HT1080 (cell line): ENCODE measurements at regions not wholly inside any gene's neighbourhood (a gene's known extent, or its start where the extent isn't known, plus 50 kb on each side); places are given as distances from the start of the nearest gene placed in this dataset. TPM values are rescaled to one million over a fixed set of nuclear protein-coding genes. Genes with fewer than 3 reads are reported as not detected.
"Not testable (repeated sequence)": the region's sequence is repeated elsewhere in the genome, so short reads cannot be mapped to it uniquely, and the experiment has no call there.

Experiments
- DNase-seq: peaks from one replicate; pipeline ENCODE4 v3.0.0-alpha.2; 2015; ENCODE audit warnings: low read depth
- small RNA-seq: library from RNA; depleted of rRNA; stranded (forward); fragments of <200 nt; gene quantifications from one replicate; pipeline ENCODE3, GENCODE V24; 2014

- DNase-seq = no peak
Observed at GRCh38 chr10:113488186-113488585, 64.7 kb upstream of the HABP2 start.

- not testable (repeated sequence) for DNase-seq
Observed at GRCh38 chr10:113489522-113489921, 63.3 kb upstream of the HABP2 start.

DNA sequence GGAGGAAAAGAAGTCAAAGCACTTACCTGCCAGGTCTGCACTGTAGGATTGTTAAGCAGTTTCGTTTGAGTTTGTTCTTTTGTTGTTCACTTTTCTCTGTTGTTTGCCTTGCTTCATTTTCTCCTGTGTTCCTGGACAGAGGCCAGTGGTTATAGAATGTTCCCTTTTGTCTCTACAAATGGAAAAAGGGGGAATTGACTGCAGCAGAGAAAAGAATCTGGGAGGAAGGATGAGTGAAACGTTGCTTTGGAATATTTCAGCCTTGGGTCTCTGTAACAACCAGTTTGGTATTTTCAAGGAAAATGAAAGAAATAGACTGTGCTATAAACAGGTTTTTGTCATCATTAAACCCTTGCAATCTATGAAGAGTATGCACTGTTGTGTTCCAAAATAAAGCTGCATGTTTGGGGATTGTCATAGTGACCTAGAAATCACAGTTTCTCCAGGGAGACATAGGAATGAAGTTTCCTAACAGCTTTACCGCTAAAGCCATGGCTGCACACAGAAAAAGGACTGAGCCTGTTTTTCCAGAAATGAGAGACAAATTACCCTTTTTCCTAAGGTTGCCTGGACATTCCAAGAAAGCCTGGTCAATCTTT, 60.8 kb upstream of the HABP2 start:
- no peak for DNase-seq

GRCh38 chr10:113493195-113493594, 59.7 kb upstream of the HABP2 start:
- no peak for DNase-seq

DNA sequence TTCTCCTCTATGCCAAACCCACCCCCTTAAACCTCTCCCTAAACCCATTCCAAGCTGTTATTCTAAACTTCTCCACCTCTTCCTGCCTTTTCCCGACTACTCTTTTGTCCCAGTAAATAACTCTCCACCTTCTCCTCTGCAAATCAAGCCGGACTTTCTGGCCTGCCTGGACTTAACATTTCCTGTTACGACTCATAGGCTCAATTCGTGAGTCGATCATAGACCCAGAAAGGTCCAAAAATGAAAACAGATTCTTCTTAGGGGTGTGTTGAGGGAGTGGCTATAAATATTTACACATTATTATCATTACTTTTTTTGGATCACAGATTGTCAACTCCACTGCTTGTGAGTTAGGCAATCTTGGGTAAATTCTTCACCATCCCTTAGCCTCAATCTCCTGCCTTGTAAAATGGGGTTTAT, 59.0 kb upstream of the HABP2 start:
- DNase-seq = no peak

DNA sequence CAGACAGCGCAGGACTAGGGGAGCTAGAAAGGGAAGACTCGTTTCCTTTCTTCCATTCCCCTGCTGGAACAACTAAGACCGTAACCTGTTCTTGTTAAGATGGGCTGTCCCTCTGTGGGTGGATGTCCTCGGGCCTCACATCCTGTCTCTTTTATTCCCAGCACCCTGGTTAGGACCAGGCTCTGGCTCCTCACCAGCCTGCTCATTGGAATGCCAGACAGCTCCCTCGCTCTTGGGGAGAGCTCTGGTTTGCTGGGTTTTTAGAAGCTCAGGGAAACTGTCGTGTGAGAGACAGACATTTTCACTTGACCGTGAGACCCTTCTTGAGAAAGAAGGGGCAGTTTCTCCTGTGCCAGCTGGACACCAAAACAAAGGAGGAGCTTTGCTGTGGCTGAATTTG, 58.1 kb upstream of the HABP2 start:
- DNase-seq = no peak

GRCh38 chr10:113495553-113495952, 57.3 kb upstream of the HABP2 start:
- no peak for DNase-seq

DNA sequence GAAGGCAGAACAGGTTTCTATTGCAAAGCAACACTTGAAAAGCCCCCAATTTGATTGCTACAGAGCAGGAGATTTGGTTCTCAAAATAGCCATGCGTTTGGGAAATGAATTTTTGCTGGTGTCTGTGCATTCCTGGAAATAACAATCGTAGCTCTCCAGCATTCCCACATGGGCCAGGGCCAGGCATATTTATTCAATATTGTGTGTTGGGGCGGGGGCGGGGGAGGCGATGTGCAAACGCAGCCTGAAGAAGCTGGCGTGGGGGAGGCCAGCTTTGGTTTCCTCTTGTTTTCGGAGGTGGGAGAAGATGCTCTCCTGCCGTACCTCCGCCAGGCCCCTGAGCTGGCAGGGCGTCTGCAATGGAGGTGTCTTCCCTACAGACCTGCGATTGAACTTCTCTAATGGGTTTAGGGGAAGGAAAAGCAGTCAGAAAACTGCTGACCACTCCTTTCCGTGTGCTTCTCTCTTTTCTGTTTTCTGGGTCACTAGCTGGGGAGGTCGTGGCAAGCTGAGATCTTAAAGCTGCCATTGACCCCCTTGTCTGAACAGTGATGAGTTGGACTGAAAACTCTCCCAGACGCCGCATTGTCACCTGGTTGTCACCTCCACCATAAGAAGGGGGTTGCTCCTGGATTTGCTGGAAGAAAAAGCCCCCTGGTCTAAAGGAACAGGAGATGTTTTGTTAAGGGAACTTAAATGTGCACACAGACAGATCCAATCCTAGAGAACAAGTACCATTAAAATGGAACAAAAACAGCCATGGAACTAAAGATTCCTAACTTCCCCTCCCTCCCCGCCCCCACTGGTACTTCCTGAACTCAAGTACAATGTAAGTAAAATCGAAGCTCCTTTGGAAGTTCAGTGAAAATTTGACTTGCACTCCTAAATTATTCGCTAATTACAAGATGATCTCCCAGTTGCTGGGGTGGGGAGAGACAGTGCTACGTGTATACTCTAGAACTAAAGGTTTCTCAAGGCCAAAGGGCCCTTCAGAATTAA, 56.4 kb upstream of the HABP2 start:
- no peak for DNase-seq

DNA sequence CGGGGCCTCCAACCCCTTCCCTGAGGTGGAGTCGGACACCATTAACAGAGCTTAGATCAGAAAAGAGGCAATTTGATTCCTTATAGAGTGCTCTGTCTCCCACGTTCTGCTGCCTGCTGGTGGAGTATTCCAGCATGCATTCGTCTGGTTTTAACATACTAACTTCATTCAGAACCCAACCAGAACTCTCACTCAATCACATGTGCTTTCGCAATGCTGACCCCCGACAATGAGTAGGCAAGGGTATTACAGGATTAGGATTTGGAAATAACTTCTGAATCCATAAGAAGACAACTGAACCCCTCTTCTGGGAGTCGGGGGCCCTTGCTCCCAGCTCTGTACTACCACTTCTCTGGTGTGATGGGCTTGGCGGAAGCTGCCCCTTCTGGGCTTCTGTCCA, 55.7 kb upstream of the HABP2 start:
- no peak for DNase-seq

DNA sequence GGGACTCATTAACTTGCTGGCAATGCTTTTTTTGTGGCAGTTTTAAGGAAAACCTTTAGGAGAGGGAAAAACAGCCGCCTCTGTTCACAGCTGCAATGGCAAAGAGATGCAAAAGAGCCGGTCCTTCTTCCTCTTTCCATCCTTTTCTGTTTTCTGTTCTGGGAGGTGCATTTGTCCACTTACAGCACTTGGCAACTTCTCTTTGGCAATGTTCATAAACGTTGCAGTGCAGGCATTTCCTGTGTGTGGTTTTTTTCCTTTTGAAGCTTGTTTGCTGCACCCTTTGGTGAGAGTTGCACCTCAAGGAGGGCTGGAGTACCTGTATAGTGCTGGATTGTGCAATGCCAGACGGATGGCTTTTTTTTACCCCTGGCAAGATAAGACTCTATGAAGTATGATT, 53.9 kb upstream of the HABP2 start:
- no peak for DNase-seq

DNA sequence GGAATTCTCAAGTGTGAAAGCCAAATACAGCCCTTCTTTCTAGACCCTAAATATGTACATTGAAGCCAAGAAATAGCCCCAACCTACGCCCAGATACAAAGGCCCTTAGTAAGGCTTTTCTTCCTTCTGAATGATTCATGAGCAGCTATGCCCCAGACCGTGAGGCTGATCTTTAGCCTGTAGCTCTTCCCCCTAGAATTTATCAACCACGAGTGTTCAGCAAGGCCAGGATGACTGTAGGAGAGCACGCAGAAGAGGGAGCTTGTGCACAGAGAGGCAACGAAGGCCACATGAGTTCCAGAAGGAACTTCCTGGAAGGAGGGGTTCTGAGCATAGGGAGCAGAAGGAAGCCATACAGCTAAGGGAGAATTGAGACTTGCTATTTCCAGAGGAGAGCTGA, 53.0 kb upstream of the HABP2 start:
- DNase-seq = no peak

DNA sequence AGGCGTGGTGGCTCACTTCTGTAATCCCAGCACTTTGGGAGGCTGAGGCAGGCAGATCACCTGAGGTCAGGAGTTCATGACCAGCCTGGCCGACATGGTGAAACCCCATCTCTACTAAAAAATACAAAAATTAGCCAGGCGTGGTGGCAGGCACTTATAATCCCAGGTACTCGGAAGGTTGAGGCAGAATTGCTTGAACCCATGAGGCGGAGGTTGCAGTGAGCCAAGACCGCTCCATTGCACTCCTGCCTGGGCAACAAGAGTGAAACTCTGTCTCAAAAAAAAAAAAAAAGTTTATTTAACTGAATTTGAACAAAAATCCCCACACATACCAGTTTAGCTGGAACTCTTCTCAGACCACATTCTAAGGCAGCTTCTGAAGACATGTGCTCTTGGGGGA, 51.8 kb upstream of the HABP2 start:
- DNase-seq = not testable (repeated sequence)

Small RNAs in the stretch of these regions (small RNA-seq; reads per million reads assigned to genes)
- gene RNU7-165P = not detected
